ENCODE measurements at regions not wholly inside any gene's neighbourhood (a gene's known extent, or its start where the extent isn't known, plus 50 kb on each side); places are given as distances from the start of the nearest gene placed in this dataset.
"Not testable (repeated sequence)": the region's sequence is repeated elsewhere in the genome, so short reads cannot be mapped to it uniquely, and the experiment has no call there.

GRCh38 chr10:9419757-9420156, 1365.3 kb downstream of the GATA3 start:
- no peaks in the 10 kb centered on the region for H3K9me3 ChIP-seq (ENCODE audit: control insufficient read depth, low read length)
- no peak overlapping the region for H3K4me3 ChIP-seq (ENCODE audit: extremely low read depth, insufficient read depth, low read length, poor library complexity, severe bottlenecking)
- no peaks in the 10 kb centered on the region for H3K36me3 ChIP-seq (ENCODE audit: control insufficient read depth, insufficient read depth, low read length)
- H3K4me1 ChIP-seq (ENCODE audit: control insufficient read depth, insufficient read depth, low read length, poor library complexity, severe bottlenecking) = no peaks in the 10 kb centered on the region
- H3K27ac ChIP-seq (ENCODE audit: low read depth, low read length, severe bottlenecking) = no peak overlapping the region

GRCh38 chr10:9427209-9427608, 1372.7 kb downstream of the GATA3 start:
- no peak overlapping the region for H3K4me3 ChIP-seq (ENCODE audit: extremely low read depth, insufficient read depth, low read length, poor library complexity, severe bottlenecking)
- H3K9me3 ChIP-seq (ENCODE audit: control insufficient read depth, low read length) = no peaks in the 10 kb centered on the region
- no peaks in the 10 kb centered on the region for H3K36me3 ChIP-seq (ENCODE audit: control insufficient read depth, insufficient read depth, low read length)
- no peaks in the 10 kb centered on the region for H3K4me1 ChIP-seq (ENCODE audit: control insufficient read depth, insufficient read depth, low read length, poor library complexity, severe bottlenecking)
- H3K27ac ChIP-seq (ENCODE audit: low read depth, low read length, severe bottlenecking) = no peak overlapping the region

GRCh38 chr10:9437131-9437530, 1382.6 kb downstream of the GATA3 start:
- H3K27ac ChIP-seq (ENCODE audit: low read depth, low read length, severe bottlenecking) = no peak overlapping the region
- H3K9me3 ChIP-seq (ENCODE audit: control insufficient read depth, low read length) = peaks cover 4% of the 10 kb centered on the region
- H3K36me3 ChIP-seq (ENCODE audit: control insufficient read depth, insufficient read depth, low read length) = no peaks in the 10 kb centered on the region
- H3K4me3 ChIP-seq (ENCODE audit: extremely low read depth, insufficient read depth, low read length, poor library complexity, severe bottlenecking) = no peak overlapping the region
- WGBS, 2 experiments (ENCODE audit: insufficient coverage in 2 of 2) = 92 to 100% methylated on average over 2 of the region's 2 CpGs
- H3K4me1 ChIP-seq (ENCODE audit: control insufficient read depth, insufficient read depth, low read length, poor library complexity, severe bottlenecking) = no peaks in the 10 kb centered on the region

GRCh38 chr10:9443758-9444157, 1389.3 kb downstream of the GATA3 start:
- Histone ChIP-seq H3K4me1 (ENCODE audit: control insufficient read depth, insufficient read depth, low read length, poor library complexity, severe bottlenecking) (no peaks in the 10 kb centered on the region), H3K4me3 (ENCODE audit: extremely low read depth, insufficient read depth, low read length, poor library complexity, severe bottlenecking) (no peak overlapping the region), H3K36me3 (ENCODE audit: control insufficient read depth, insufficient read depth, low read length) (no peaks in the 10 kb centered on the region), H3K9me3 (ENCODE audit: control insufficient read depth, low read length) (no peaks in the 10 kb centered on the region), H3K27ac (ENCODE audit: low read depth, low read length, severe bottlenecking) (no peak overlapping the region)
- WGBS, 2 experiments (ENCODE audit: insufficient coverage in 2 of 2) = no CpG with 5 or more reads among the region's 1 CpG

GRCh38 chr10:9449530-9449929, 1395.0 kb downstream of the GATA3 start:
- WGBS, 2 experiments (ENCODE audit: insufficient coverage in 2 of 2) = 90% methylated on average over 1 to 2 of the region's 2 CpGs
- Histone ChIP-seq H3K27ac (ENCODE audit: low read depth, low read length, severe bottlenecking) (no peak overlapping the region), H3K36me3 (ENCODE audit: control insufficient read depth, insufficient read depth, low read length) (no peaks in the 10 kb centered on the region), H3K9me3 (ENCODE audit: control insufficient read depth, low read length) (peaks cover 7% of the 10 kb centered on the region), H3K4me1 (ENCODE audit: control insufficient read depth, insufficient read depth, low read length, poor library complexity, severe bottlenecking) (no peaks in the 10 kb centered on the region), H3K4me3 (ENCODE audit: extremely low read depth, insufficient read depth, low read length, poor library complexity, severe bottlenecking) (no peak overlapping the region)

- no CpG with 5 or more reads among the region's 2 CpGs for whole genome bisulfite sequencing, 2 experiments (ENCODE audit: insufficient coverage in 2 of 2)
- H3K4me1 ChIP-seq (ENCODE audit: control insufficient read depth, insufficient read depth, low read length, poor library complexity, severe bottlenecking) = no peaks in the 10 kb centered on the region
- no peak overlapping the region for H3K27ac ChIP-seq (ENCODE audit: low read depth, low read length, severe bottlenecking)
- no peak overlapping the region for H3K4me3 ChIP-seq (ENCODE audit: extremely low read depth, insufficient read depth, low read length, poor library complexity, severe bottlenecking)
- H3K36me3 ChIP-seq (ENCODE audit: control insufficient read depth, insufficient read depth, low read length) = no peaks in the 10 kb centered on the region
- H3K9me3 ChIP-seq (ENCODE audit: control insufficient read depth, low read length) = peaks cover 11% of the 10 kb centered on the region
These were observed 1396.3 kb downstream of the GATA3 start for GRCh38 chr10:9450801-9451200.

GRCh38 chr10:9451211-9451773, 1396.8 kb downstream of the GATA3 start:
- no peaks in the 10 kb centered on the region for H3K4me1 ChIP-seq (ENCODE audit: control insufficient read depth, insufficient read depth, low read length, poor library complexity, severe bottlenecking)
- peaks cover 11% of the 10 kb centered on the region for H3K9me3 ChIP-seq (ENCODE audit: control insufficient read depth, low read length)
- 50% methylated on average over 1 of the region's 2 CpGs; no CpG with 5 or more reads in 1 of the 2 experiments for WGBS, 2 experiments (ENCODE audit: insufficient coverage in 2 of 2)
- no peak overlapping the region for H3K4me3 ChIP-seq (ENCODE audit: extremely low read depth, insufficient read depth, low read length, poor library complexity, severe bottlenecking)
- H3K27ac ChIP-seq (ENCODE audit: low read depth, low read length, severe bottlenecking) = no peak overlapping the region
- no peaks in the 10 kb centered on the region for H3K36me3 ChIP-seq (ENCODE audit: control insufficient read depth, insufficient read depth, low read length)

GRCh38 chr10:9452056-9452455, 1397.6 kb downstream of the GATA3 start:
- Histone ChIP-seq H3K4me1 (ENCODE audit: control insufficient read depth, insufficient read depth, low read length, poor library complexity, severe bottlenecking) (no peaks in the 10 kb centered on the region), H3K27ac (ENCODE audit: low read depth, low read length, severe bottlenecking) (no peak overlapping the region), H3K4me3 (ENCODE audit: extremely low read depth, insufficient read depth, low read length, poor library complexity, severe bottlenecking) (no peak overlapping the region), H3K9me3 (ENCODE audit: control insufficient read depth, low read length) (peaks cover 11% of the 10 kb centered on the region), H3K36me3 (ENCODE audit: control insufficient read depth, insufficient read depth, low read length) (no peaks in the 10 kb centered on the region)
- no CpG with 5 or more reads among the region's 1 CpG for WGBS, 2 experiments (ENCODE audit: insufficient coverage in 2 of 2)

- H3K4me1 ChIP-seq (ENCODE audit: control insufficient read depth, insufficient read depth, low read length, poor library complexity, severe bottlenecking); H3K4me3 ChIP-seq (ENCODE audit: extremely low read depth, insufficient read depth, low read length, poor library complexity, severe bottlenecking); H3K27ac ChIP-seq (ENCODE audit: low read depth, low read length, severe bottlenecking); H3K36me3 ChIP-seq (ENCODE audit: control insufficient read depth, insufficient read depth, low read length): not testable (repeated sequence)
- H3K9me3 ChIP-seq (ENCODE audit: control insufficient read depth, low read length) = peaks cover 11% of the 10 kb centered on the region
- WGBS, 2 experiments (ENCODE audit: insufficient coverage in 2 of 2) = 73 to 100% methylated on average over 1 to 3 of the region's 3 CpGs
These were observed 1399.4 kb downstream of the GATA3 start for GRCh38 chr10:9453871-9454270.

GRCh38 chr10:9469663-9470205, 1415.2 kb downstream of the GATA3 start:
- H3K4me1 ChIP-seq (ENCODE audit: control insufficient read depth, insufficient read depth, low read length, poor library complexity, severe bottlenecking) = peaks cover 4% of the 10 kb centered on the region
- no peak overlapping the region for H3K4me3 ChIP-seq (ENCODE audit: extremely low read depth, insufficient read depth, low read length, poor library complexity, severe bottlenecking)
- no CpG with 5 or more reads among the region's 2 CpGs for WGBS, 2 experiments (ENCODE audit: insufficient coverage in 2 of 2)
- H3K36me3 ChIP-seq (ENCODE audit: control insufficient read depth, insufficient read depth, low read length) = no peaks in the 10 kb centered on the region
- H3K9me3 ChIP-seq (ENCODE audit: control insufficient read depth, low read length) = no peaks in the 10 kb centered on the region
- H3K27ac ChIP-seq (ENCODE audit: low read depth, low read length, severe bottlenecking) = no peak overlapping the region

- WGBS, 2 experiments (ENCODE audit: insufficient coverage in 2 of 2) = no CpG with 5 or more reads among the region's 1 CpG
- H3K36me3 ChIP-seq (ENCODE audit: control insufficient read depth, insufficient read depth, low read length) = no peaks in the 10 kb centered on the region
- peaks cover 4% of the 10 kb centered on the region for H3K4me1 ChIP-seq (ENCODE audit: control insufficient read depth, insufficient read depth, low read length, poor library complexity, severe bottlenecking)
- no peaks in the 10 kb centered on the region for H3K9me3 ChIP-seq (ENCODE audit: control insufficient read depth, low read length)
- H3K4me3 ChIP-seq (ENCODE audit: extremely low read depth, insufficient read depth, low read length, poor library complexity, severe bottlenecking) = no peak overlapping the region
- H3K27ac ChIP-seq (ENCODE audit: low read depth, low read length, severe bottlenecking) = no peak overlapping the region
These were observed 1416.1 kb downstream of the GATA3 start for GRCh38 chr10:9470581-9470980.
